A673 (cell line): ENCODE measurements at regions not wholly inside any gene's neighbourhood (a gene's known extent, or its start where the extent isn't known, plus 50 kb on each side); places are given as distances from the start of the nearest gene placed in this dataset.

Experiments used
- CTCF ChIP-seq: fragments of 300-800, 200-600 bp; sonication (generic); conservative IDR thresholded peaks from 2 replicates; pipeline ENCODE4 v1.5.1; 2017; ENCODE audit warnings: low read depth, mild to moderate bottlenecking, antibody characterized with exemption, low read length, moderate library complexity, mixed read lengths
- EZH2 ChIP-seq: fragments of 200-600 bp; sonication (generic); IDR thresholded peaks from 2 replicates; pipeline ENCODE4 v1.6.1; 2017; ENCODE audit warnings: borderline replicate concordance, low read depth, mild to moderate bottlenecking, mixed read lengths, antibody characterized with exemption, low read length; ENCODE audit not compliant: poor library complexity, severe bottlenecking

GRCh38 chr6:4264081-4264480 lies 128.7 kb upstream of the ECI2 start:
- TF ChIP-seq CTCF (no peak), EZH2 (no peak)
